ENCODE measurements at regions not wholly inside any gene's neighbourhood (a gene's known extent, or its start where the extent isn't known, plus 50 kb on each side); places are given as distances from the start of the nearest gene placed in this dataset.

- no peak for DNase-seq (ENCODE audit: low read depth in 2 of 2)
Observed at GRCh38 chr1:186736971-186737685, 56.9 kb upstream of the PTGS2 start.

- no peak for DNase-seq (ENCODE audit: low read depth in 2 of 2)
Observed at GRCh38 chr1:186735463-186735862, 55.2 kb upstream of the PTGS2 start.

- DNase-seq (ENCODE audit: low read depth in 2 of 2): no peak
Observed at GRCh38 chr1:186730951-186731729, 50.9 kb upstream of the PTGS2 start.

Measured in lung microvascular endothelial cell (primary cell).